Progenitor cell of endocrine pancreas (in vitro differentiated cells): ENCODE measurements at regions not wholly inside any gene's neighbourhood (a gene's known extent, or its start where the extent isn't known, plus 50 kb on each side); places are given as distances from the start of the nearest gene placed in this dataset.

Experiments
- DNase-seq: peaks from one replicate; pipeline ENCODE4 v3.0.0; 2021; ENCODE audit warnings: low spot score; ENCODE audit not compliant: unreplicated experiment
- H3K27ac Mint-ChIP-seq: 2 replicates; pipeline ENCODE4 v1.8.0; 2021; ENCODE audit warnings: mild to moderate bottlenecking, moderate library complexity, mixed read lengths
- H3K27me3 Mint-ChIP-seq: 2 replicates; pipeline ENCODE4 v1.8.0; 2021; ENCODE audit warnings: mixed read lengths
- H3K36me3 Mint-ChIP-seq: 2 replicates; pipeline ENCODE4 v1.8.0; 2022; ENCODE audit warnings: mixed read lengths; ENCODE audit not compliant: insufficient read depth
- H3K4me1 Mint-ChIP-seq: 2 replicates; pipeline ENCODE4 v1.8.0; 2021; ENCODE audit warnings: low read depth, mixed read lengths
- H3K4me3 Mint-ChIP-seq: 2 replicates; pipeline ENCODE4 v1.8.0; 2021; ENCODE audit warnings: low read depth, mild to moderate bottlenecking, moderate library complexity, mixed read lengths
- H3K9me3 Mint-ChIP-seq: 2 replicates; pipeline ENCODE4 v1.8.0; 2021; ENCODE audit warnings: low read depth, mixed read lengths
- TF ChIP-seq, protein P1 (sequence below): fragments of 200-600 bp; sonication (generic); IDR thresholded peaks from one replicate; pipeline ENCODE4 v1.5.0; 2021; ENCODE audit warnings: antibody characterized with exemption, mild to moderate bottlenecking; ENCODE audit not compliant: unreplicated experiment

DNA sequence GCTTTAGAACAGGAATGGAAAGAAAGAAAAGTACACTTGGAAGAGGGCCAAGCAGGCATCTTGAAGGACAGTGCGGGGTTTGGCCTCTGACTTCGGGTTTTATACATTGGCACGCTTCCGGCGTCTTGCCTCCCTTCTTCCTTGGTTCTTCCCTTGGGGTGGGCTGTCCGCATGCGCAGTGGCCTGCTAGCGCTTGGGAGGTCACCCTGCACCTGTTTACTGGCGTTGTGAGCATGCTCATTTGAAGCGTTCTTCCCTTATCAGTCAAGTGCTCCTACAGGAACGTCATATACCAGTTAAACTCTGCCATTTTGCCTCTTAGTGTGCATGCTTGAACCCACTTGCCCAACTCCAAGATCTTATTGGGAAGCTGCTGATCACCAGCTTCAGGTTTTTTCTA lies 230.0 kb downstream of the TTLL2 start:
- Mint-ChIP-seq H3K4me3 (no peak overlapping the region), H3K9me3 (peaks cover 10% of the 10 kb centered on the region), H3K27ac (no peak overlapping the region), H3K27me3 (peaks cover 3% of the 10 kb centered on the region), H3K4me1 (peaks cover 12% of the 10 kb centered on the region), H3K36me3 (no peaks in the 10 kb centered on the region)
- TF ChIP-seq, protein P1, sequence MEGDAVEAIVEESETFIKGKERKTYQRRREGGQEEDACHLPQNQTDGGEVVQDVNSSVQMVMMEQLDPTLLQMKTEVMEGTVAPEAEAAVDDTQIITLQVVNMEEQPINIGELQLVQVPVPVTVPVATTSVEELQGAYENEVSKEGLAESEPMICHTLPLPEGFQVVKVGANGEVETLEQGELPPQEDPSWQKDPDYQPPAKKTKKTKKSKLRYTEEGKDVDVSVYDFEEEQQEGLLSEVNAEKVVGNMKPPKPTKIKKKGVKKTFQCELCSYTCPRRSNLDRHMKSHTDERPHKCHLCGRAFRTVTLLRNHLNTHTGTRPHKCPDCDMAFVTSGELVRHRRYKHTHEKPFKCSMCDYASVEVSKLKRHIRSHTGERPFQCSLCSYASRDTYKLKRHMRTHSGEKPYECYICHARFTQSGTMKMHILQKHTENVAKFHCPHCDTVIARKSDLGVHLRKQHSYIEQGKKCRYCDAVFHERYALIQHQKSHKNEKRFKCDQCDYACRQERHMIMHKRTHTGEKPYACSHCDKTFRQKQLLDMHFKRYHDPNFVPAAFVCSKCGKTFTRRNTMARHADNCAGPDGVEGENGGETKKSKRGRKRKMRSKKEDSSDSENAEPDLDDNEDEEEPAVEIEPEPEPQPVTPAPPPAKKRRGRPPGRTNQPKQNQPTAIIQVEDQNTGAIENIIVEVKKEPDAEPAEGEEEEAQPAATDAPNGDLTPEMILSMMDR = no peak
- no peak for DNase-seq

DNA sequence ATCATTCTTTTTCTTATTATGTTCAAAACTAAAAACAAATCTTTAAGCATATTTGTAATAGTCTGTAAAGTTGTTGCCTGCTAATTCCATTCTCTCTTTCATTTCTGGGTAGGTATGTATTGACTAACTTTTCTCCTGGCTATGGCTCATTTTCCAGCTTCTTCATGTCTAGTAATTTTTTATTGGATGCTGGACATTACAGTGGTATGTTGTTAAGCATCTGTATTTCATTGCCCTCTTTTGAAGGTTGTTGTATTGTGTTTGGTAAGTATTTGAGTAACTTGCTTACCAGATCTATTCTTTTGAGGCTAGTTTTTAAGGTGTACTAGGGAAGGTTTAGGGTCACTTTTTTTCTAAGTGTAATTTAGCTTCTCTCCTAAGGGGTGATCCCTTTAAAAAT lies 230.9 kb downstream of the TTLL2 start:
- Mint-ChIP-seq H3K4me1 (peaks cover 15% of the 10 kb centered on the region), H3K4me3 (no peak overlapping the region), H3K27me3 (no peaks in the 10 kb centered on the region), H3K27ac (no peak overlapping the region), H3K36me3 (no peaks in the 10 kb centered on the region), H3K9me3 (peaks cover 10% of the 10 kb centered on the region)
- TF ChIP-seq, protein P1 = no peak
- no peak for DNase-seq

DNA sequence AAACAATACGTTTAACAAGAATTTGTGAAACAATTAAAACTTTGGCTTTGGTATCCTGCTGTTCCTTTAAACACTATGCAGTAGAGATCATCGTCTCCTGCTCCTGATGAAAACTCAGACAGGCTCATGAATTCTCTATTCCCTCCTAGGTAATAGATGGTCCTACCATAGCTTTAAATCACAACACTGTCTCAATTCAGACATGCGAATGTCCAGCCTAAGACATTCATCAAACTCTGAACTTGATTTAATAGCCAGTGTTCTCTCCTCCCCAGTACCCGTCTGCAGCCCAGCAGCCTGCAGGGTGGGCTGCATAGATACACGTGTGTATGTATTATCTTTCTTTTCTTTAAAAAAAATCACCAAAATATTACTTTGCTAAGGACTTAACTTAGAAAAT lies 232.8 kb downstream of the TTLL2 start:
- H3K36me3 Mint-ChIP-seq = no peaks in the 10 kb centered on the region
- TF ChIP-seq, protein P1 = no peak
- H3K27me3 Mint-ChIP-seq = peaks cover 3% of the 10 kb centered on the region
- peaks cover 15% of the 10 kb centered on the region for H3K4me1 Mint-ChIP-seq
- no peak overlapping the region for H3K4me3 Mint-ChIP-seq
- H3K27ac Mint-ChIP-seq = no peak overlapping the region
- H3K9me3 Mint-ChIP-seq = peaks cover 10% of the 10 kb centered on the region
- no peak for DNase-seq

DNA sequence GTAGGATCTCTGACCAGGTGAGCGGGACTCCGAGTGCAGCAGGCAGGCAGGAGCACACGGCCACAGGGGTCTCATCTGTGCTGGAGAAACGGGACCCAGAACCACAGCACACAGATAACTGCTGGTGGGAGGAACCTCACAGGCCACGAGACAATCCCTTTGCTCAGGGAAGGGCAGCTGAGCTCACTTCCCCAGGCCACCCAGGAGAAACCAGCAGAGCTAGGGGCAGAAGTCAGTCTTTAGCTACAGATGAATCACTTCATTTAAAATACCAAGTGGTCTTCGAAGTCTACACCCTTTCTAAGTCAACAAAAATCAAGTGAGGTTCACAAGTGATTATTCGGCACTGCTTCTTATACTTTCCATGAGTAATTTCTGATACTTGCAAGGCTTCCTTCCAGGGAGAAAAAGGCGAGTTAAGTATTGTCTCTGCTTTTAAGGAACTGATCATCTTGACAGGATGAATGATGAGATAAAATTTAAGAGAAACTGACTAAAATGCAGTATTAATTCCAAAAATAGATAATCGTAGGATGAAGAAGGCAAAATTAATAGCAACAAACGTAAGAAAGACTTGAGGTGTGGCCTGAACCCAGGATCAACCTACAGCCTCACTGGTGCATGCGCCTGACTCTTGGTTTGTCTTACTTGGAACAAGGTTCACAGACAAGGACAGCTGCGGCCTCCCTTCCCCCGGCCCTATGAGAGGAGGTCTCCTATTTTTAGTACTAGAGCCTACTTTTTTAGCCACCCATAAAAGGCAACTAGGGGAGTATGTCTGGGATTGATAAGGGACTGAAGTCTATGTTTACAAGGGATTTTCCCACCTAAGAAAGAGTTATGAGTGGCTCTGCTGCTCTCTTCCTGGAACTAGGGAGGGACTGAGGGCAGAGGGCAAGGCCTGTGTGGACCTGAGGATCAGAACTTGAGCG lies 233.6 kb downstream of the TTLL2 start:
- DNase-seq = no peak
- Mint-ChIP-seq H3K27ac (no peak overlapping the region), H3K4me1 (peaks cover 15% of the 10 kb centered on the region), H3K9me3 (peaks cover 10% of the 10 kb centered on the region), H3K27me3 (peaks cover 3% of the 10 kb centered on the region), H3K36me3 (no peaks in the 10 kb centered on the region), H3K4me3 (no peak overlapping the region)
- TF ChIP-seq, protein P1 = no peak

DNA sequence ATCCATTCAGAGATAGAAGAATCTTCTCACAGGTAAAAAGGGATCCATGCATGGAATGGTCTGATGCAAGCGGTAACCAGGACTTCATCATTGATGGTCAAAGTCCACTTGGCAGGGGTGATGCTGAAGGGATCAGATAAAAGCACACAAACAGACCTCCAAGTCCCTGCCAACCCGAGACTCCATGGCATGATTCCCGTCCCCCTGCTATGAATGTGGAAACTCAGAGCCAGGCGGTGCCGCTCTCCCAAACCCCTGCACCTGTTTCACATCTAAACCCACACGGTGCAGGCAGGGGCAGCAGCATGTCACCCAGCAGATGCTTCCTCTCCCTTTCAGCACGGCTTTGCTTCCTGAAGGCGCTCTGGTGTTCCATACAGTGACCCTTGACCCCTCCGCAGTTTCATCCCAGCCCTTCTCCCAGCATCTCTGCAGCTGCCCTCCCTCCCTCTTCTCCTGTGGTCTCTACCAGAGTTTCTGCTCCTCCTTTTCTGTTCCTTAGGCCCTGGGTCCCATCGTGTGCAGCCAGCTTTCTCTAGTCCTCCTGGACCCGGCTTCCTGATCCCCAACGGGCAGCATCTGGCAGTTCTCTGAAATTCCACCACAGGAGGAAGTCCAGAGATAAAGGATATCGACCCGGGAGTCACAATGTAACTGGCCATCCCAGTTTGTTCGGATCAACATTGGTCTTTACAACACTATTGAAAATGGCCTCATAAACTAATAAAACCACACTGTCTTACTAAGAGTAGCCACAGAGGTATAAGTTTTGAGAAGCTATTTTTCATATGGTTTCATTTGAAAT lies 235.0 kb downstream of the TTLL2 start:
- Mint-ChIP-seq H3K4me1 (peaks cover 15% of the 10 kb centered on the region), H3K9me3 (peaks cover 10% of the 10 kb centered on the region), H3K4me3 (no peak overlapping the region), H3K36me3 (no peaks in the 10 kb centered on the region), H3K27me3 (peaks cover 6% of the 10 kb centered on the region), H3K27ac (no peak overlapping the region)
- DNase-seq = no peak
- TF ChIP-seq, protein P1 = no peak
